Neural cell (in vitro differentiated cells): ENCODE measurements at regions not wholly inside any gene's neighbourhood (a gene's known extent, or its start where the extent isn't known, plus 50 kb on each side); places are given as distances from the start of the nearest gene placed in this dataset.

Experiments used
- H2AFZ ChIP-seq: fragments of 200-600, 300-800 bp; sonication (generic), shearing (Covaris generic); 2 replicates; pipeline ENCODE4 v1.6.0; 2014; ENCODE audit warnings: low read depth, mild to moderate bottlenecking, antibody characterized with exemption, low read length, moderate library complexity
- H3F3A ChIP-seq: fragments of 200-600 bp; shearing (Covaris generic); 2 replicates; pipeline ENCODE4 v1.6.1; 2016; ENCODE audit warnings: mild to moderate bottlenecking, moderate library complexity, mixed read lengths, antibody characterized with exemption, low read length; ENCODE audit not compliant: insufficient read depth, poor library complexity, severe bottlenecking
- H3K27ac ChIP-seq: fragments of 200-600, 300-800 bp; sonication (generic), shearing (Covaris generic); 2 replicates; pipeline ENCODE4 v1.5.1; 2014; ENCODE audit warnings: mild to moderate bottlenecking, low read length, moderate library complexity
- H3K27me3 ChIP-seq: fragments of 300-800, 200-600 bp; sonication (generic), shearing (Covaris generic); 2 replicates; pipeline ENCODE4 v1.6.0; 2014; ENCODE audit warnings: mild to moderate bottlenecking, low read depth, low read length, moderate library complexity; ENCODE audit not compliant: insufficient read depth
- H3K36me3 ChIP-seq: fragments of 300-800, 200-600 bp; sonication (generic), shearing (Covaris generic); 2 replicates; pipeline ENCODE4 v1.5.1; 2014; ENCODE audit warnings: mild to moderate bottlenecking, antibody characterized with exemption, low read length, moderate library complexity; ENCODE audit not compliant: insufficient read depth
- H3K4me2 ChIP-seq: fragments of 300-800, 200-600 bp; sonication (generic), shearing (Covaris generic); 2 replicates; pipeline ENCODE4 v1.6.0; 2014; ENCODE audit warnings: mild to moderate bottlenecking, low read length
- H3K4me3 ChIP-seq: fragments of 300-800, 200-600 bp; sonication (generic), shearing (Covaris generic); 2 replicates; pipeline ENCODE4 v1.5.1; 2014; ENCODE audit warnings: mild to moderate bottlenecking, low read length, moderate library complexity
- H3K79me2 ChIP-seq: fragments of 200-600 bp; shearing (Covaris generic); replicated peaks from 2 replicates; pipeline ENCODE4 v1.6.0; 2014; ENCODE audit warnings: mild to moderate bottlenecking, low read length, moderate library complexity; ENCODE audit not compliant: insufficient read depth
- H3K9ac ChIP-seq: fragments of 300-800, 200-600 bp; sonication (generic), shearing (Covaris generic); 2 replicates; pipeline ENCODE4 v1.6.1; 2016; ENCODE audit warnings: mild to moderate bottlenecking, low read length, mixed read lengths
- H3K9me2 ChIP-seq: fragments of 200-600 bp; shearing (Covaris generic); 2 replicates; pipeline ENCODE4 v1.6.1; 2016; ENCODE audit warnings: mild to moderate bottlenecking, low read length, mixed read lengths; ENCODE audit not compliant: insufficient read depth
- H3K9me3 ChIP-seq: fragments of 200-600, 300-800 bp; sonication (generic), shearing (Covaris generic); 2 replicates; pipeline ENCODE4 v1.6.1; 2016; ENCODE audit warnings: mild to moderate bottlenecking, mixed run types, low read length, moderate library complexity, mixed read lengths
- H4K20me1 ChIP-seq: fragments of 200-600 bp; shearing (Covaris generic); 2 replicates; pipeline ENCODE4 v1.6.1; 2016; ENCODE audit warnings: mild to moderate bottlenecking, mixed run types; ENCODE audit not compliant: insufficient read depth
- CTCF ChIP-seq: fragments of 450-650 bp; IDR thresholded peaks from 2 replicates; pipeline ENCODE4 v1.5.1; 2014; ENCODE audit warnings: antibody characterized with exemption, mild to moderate bottlenecking, moderate library complexity; ENCODE audit not compliant: poor library complexity, severe bottlenecking
- EP300 ChIP-seq: fragments of 450-650 bp; conservative IDR thresholded peaks from 2 replicates; pipeline ENCODE4 v1.6.1; 2014; ENCODE audit warnings: antibody characterized with exemption, mild to moderate bottlenecking, moderate library complexity; ENCODE audit not compliant: poor library complexity, severe bottlenecking
- EZH2 ChIP-seq: fragments of 200-600, 300-800 bp; shearing (Covaris generic), sonication (generic); IDR thresholded peaks from 2 replicates; pipeline ENCODE4 v1.6.1; 2014; ENCODE audit warnings: antibody characterized with exemption, low read length, borderline replicate concordance, mild to moderate bottlenecking; ENCODE audit not compliant: insufficient read depth, poor library complexity, severe bottlenecking
- MXI1 ChIP-seq: fragments of 450-650 bp; conservative IDR thresholded peaks from 2 replicates; pipeline ENCODE4 v1.6.1; 2014; ENCODE audit warnings: antibody characterized with exemption, mild to moderate bottlenecking; ENCODE audit not compliant: poor library complexity, severe bottlenecking
- POLR2AphosphoS5 ChIP-seq: IDR thresholded peaks from 2 replicates; pipeline ENCODE4 v1.6.1; 2012
- RAD21 ChIP-seq: fragments of 450-650 bp; conservative IDR thresholded peaks from 2 replicates; pipeline ENCODE4 v1.6.1; 2014; ENCODE audit warnings: antibody characterized with exemption, mild to moderate bottlenecking, moderate library complexity
- REST ChIP-seq: IDR thresholded peaks from 2 replicates; pipeline ENCODE4 v1.6.1; 2012; ENCODE audit warnings: borderline replicate concordance
- SMC3 ChIP-seq: fragments of 450-650 bp; conservative IDR thresholded peaks from 2 replicates; pipeline ENCODE4 v1.6.1; 2014; ENCODE audit warnings: antibody characterized with exemption, mild to moderate bottlenecking, moderate library complexity; ENCODE audit not compliant: poor library complexity
- TAF1 ChIP-seq: IDR thresholded peaks from 2 replicates; pipeline ENCODE4 v1.6.1; 2012; ENCODE audit warnings: low read depth

DNA sequence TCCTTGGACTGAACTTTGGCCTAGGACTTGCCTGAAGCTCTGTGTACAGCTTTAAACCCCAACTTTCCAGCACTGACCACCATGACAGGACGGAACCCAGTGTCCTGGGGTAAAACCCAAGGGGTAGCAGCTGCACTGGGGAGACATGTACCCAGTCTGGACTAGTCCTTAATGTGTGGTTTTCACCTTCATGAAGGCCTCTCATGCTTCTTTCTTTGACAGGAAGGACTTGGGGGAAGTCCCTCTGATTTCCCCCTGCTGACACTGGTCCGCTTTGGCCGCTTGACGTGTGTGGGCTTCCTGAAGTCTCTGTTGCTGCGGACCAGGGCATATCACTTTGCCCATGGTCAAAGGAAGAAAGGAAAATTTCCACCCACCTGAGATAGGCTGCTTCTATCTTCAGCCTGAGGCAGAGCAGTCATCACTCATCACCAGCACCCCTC is 66.3 kb upstream of the PRDX6 start:
- H4K20me1 ChIP-seq = no peaks in the 10 kb centered on the region
- no peaks in the 10 kb centered on the region for H3K36me3 ChIP-seq
- no peak overlapping the region for H3K9ac ChIP-seq
- no peaks in the 10 kb centered on the region for H3K9me3 ChIP-seq
- H3K4me2 ChIP-seq = no peak overlapping the region
- no peaks in the 10 kb centered on the region for H3K27me3 ChIP-seq
- no peaks in the 10 kb centered on the region for H3K79me2 ChIP-seq
- H3F3A ChIP-seq = no peaks in the 10 kb centered on the region
- H3K4me3 ChIP-seq = no peak overlapping the region
- H3K9me2 ChIP-seq = no peaks in the 10 kb centered on the region
- no peak overlapping the region for H3K27ac ChIP-seq
- no peak for TF ChIP-seq EP300
- no peak overlapping the region for H2AFZ ChIP-seq

DNA sequence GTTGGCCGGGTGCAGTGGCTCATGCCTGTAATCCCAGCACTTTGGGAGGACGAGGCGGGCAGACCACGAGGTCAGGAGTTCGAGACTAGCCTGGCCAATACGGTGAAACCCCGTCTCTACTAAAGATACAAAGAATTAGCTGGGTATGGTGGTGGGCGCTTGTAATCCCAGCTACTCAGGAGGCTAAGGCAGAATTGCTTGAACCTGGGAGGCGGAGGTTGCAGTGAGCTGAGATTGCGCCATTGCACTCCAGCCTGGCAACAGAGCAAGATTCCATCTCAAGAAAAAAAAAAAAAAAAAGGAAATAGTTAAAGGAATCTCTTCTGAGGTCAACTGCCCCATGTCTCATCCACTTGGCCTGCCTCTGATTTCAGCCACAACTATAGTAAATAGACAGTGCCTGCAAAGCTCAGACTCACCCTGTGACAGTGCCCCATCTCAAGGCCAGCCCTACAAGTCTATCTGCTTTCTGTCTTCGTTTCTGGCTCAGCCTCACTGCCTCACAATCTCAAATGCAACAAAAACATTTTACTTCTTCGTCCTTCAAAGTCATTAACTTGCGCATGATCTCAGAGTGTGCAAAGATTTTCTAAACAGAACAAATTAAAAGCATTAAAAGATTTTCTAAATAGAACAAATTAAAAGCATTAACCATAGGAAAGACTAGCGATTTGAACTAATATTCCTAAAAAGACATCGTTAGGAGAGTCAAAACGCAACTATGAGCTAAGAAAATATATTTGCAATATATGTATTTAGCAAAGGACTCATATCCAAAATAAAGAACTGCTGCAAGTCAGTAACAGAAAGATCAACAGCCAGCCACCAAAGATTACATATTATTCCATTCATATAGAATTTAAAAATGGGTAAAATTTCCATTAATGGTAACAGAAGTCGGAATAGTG is 65.0 kb upstream of the PRDX6 start:
- TF ChIP-seq MXI1 (no peak), EZH2 (no peak), SMC3 (no peak), POLR2AphosphoS5 (no peak), RAD21 (no peak), EP300 (no peak), CTCF (no peak), TAF1 (no peak), REST (no peak)
- no peaks in the 10 kb centered on the region for H3K9me3 ChIP-seq
- H3K27me3 ChIP-seq = no peaks in the 10 kb centered on the region
- H3K27ac ChIP-seq = no peak overlapping the region
- no peaks in the 10 kb centered on the region for H4K20me1 ChIP-seq
- no peak overlapping the region for H3K4me2 ChIP-seq
- no peaks in the 10 kb centered on the region for H3F3A ChIP-seq
- no peak overlapping the region for H3K9ac ChIP-seq
- H2AFZ ChIP-seq = no peak overlapping the region
- H3K9me2 ChIP-seq = no peaks in the 10 kb centered on the region
- no peaks in the 10 kb centered on the region for H3K79me2 ChIP-seq
- no peaks in the 10 kb centered on the region for H3K36me3 ChIP-seq
- no peak overlapping the region for H3K4me3 ChIP-seq
